HG03442 (cell line): ENCODE measurements at regions not wholly inside any gene's neighbourhood (a gene's known extent, or its start where the extent isn't known, plus 50 kb on each side); places are given as distances from the start of the nearest gene placed in this dataset.

Experiments used
- ATAC-seq: cut with Tn5 transposase; IDR thresholded peaks from one replicate; pipeline ENCODE4 v1.9.1; 2021; ENCODE audit warnings: mild to moderate bottlenecking, moderate library complexity; ENCODE audit not compliant: unreplicated experiment

DNA sequence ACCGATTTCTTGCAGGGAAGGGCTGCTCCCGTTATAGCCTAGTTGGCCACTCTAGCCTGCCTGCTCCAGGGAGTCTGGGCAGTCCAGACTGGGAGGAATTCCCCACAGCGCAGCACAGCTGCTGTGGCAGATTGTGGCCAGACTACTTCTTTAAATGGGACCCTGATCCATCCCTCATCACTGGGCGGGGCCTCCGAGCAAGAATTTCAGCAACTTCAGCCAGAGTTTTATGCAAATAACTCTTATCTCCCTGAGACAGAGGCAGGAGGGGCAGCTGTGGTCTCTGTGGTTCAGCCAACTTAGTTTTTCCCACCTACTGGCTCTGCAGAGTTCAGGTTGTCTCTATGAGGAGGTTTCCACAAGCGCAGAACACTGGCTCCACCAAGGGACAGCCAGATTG, 1583.2 kb downstream of the SUCLG1 start:
- no peak for ATAC-seq

DNA sequence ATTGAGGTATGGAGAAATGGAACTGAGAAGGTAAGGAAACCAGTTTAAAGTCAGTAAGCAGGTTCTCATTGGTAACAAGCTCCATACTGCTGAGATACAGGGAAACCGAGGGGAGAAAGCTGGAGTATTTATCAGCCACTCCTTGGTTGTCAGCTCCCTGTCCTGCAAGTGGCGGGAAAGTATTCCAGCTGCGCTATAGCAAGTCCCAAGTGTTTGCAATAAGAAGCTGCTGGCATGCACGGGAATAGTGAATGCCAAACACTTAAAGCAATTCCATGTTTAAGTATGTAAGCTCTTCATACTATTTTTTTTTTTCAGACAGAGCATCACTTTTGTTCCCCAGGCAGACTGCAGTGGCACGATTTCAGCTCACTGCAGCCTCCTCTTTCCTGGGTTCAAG, 1601.1 kb downstream of the SUCLG1 start:
- no peak for ATAC-seq

DNA sequence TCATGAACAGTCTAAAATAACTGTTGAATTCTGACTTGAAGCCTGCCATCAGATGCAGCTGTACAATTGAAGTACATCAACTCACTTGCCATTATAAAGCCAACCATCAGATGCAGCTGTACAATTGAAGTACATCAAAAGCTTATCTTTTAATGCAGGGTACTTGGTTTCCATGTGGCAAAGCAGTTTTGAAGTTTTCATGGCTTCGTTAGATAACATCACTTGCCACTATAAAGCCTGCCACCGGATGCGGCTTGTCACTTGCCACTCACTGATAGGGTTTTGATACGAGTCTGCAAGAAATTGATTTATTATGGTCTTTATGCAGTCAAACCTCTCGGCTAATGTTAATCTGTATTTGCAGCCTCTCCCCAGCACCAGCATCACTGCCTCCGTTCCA, 1605.8 kb downstream of the SUCLG1 start:
- ATAC-seq: no peak

DNA sequence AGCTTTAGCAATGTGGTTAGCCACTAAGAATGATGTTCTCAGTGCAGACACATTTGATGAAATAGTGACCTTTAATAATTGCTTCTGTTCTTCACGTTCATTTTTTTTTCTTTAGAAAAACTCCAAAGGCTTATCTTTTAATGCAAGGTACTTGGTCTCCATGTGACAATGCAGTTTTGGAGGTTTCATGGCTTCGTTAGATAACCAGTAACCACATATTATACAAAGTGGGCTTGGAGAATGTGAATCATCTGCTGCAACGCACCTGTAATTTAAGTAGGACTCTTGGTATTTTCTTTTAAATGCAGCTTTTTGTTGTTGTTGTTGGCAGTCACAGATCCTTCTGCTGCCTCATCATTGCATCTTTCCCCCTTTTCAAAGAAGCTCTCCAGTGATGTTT, 1606.3 kb downstream of the SUCLG1 start:
- ATAC-seq: no peak

DNA sequence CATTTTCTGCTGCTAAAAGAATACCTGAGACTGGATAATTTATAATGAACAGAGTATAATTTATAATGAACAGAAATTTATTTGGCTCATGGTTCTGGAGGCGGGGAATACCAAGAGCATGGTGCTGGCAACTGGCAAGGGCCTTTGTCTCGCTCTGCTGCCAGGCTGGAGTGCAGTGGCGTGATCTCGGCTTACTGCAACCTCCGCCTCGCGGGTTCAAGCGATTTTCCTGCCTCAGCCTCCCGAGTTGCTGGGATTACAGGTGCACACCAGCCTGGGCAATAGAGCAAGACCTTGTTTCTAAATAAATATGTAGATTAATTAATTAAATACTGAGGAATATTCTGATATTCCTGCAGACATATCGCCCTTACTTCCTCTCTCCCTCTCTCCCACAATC, 1610.8 kb downstream of the SUCLG1 start:
- no peak for ATAC-seq

DNA sequence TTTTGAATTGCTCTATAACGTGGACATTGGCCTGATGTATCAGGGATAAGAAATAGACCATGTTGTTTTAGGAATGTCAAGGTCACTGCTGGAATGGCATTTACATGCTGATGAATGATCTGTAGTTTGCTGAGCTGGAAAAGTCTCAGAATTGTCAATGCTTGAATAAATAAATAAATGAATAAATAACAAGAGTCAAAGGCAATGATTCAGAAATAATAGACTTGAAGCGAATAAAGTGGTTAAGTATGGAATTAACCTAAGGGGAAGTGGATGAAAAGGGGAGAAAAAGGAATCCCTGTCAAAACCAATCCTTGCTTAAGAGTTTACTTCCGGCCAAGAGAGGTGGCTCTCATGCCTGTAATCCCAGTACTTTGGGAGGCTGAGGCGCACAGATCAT, 1620.0 kb downstream of the SUCLG1 start:
- ATAC-seq: no peak

DNA sequence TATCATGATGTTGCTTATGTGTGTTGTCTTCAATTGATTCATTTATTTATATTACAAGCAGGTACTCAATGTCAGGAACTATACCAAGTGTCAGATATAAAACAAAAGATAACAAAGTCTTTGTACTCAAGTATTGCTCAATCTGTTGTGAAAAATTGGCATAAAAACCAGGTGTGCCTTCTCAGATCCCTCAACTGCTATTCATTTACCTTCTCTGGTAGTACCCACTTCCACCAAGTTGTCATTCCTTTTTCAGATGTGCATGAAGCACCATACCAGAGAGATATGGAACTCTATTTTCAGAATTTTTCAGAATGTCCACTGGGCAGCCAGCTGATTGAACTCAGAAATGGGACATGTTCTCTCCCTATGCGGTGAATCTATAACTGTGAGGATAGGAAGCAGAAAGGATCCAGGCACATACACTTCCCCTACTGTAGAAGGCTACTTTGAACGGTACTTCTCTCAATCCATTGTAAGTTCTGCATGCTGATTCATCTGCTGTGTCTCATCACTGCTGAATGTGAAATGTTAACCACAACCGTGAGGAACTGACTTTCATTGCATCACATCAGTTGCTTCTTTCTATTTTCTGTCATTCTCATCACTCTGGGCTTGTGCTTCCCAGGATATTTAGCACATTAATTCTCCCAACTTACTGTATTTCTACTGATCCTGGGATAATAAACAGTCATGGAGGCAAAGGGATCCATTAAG, 1621.3 kb downstream of the SUCLG1 start:
- ATAC-seq: no peak

DNA sequence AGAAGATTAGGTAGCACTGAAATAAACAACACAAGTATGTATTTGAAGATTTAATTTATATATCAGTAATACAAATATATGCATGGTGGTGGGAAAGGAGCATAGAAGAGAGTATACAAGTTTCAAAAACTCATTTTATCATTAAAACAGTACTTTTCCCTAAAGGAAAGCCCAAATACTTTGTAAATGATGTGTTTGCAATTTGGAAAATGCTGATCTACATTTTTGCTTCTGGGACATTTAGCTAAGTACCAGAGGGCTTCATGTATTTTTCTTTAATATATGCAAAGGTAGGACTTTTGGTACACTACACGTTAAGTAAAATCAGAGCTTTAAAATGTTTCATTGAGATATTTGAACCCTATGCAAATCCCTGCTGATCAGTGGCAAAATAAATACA, 1624.2 kb downstream of the SUCLG1 start:
- ATAC-seq: no peak

DNA sequence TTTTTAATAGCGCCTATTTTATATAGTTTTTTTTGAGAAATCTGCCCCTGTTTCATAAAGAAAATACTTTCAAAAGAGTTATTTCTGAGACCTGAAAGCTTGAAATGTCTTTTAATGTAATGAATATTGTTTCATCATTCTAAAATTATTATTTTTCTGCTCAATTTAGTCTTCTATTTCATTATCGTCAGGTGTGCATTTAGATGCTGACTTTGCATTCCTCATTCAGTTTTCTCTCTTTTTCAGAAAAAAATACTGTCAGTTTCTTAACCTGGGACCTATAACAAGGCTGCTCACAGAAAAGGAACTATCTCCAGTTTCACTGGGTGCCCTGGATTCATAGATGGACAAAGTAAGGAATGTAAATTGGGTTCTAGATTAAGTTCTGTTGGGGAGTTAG, 1631.7 kb downstream of the SUCLG1 start:
- no peak for ATAC-seq

DNA sequence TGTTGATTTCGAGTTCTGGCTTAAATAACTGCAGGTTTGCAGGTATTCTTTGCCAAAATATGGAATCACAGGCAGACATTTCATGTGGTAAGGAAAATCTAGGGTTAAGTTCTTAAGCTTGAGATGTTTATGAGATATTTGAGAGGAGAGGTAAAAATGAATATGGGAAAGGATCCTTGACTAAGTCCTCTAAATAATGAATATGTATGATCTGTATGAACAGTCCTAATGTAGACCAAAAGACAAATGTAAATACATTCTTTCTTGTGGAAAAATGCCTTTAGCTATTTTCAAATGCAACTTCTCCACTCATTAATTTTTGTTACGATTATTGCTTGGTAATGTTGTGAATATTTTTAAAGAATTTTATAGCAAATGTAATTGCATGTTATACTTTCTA, 1632.6 kb downstream of the SUCLG1 start:
- no peak for ATAC-seq

DNA sequence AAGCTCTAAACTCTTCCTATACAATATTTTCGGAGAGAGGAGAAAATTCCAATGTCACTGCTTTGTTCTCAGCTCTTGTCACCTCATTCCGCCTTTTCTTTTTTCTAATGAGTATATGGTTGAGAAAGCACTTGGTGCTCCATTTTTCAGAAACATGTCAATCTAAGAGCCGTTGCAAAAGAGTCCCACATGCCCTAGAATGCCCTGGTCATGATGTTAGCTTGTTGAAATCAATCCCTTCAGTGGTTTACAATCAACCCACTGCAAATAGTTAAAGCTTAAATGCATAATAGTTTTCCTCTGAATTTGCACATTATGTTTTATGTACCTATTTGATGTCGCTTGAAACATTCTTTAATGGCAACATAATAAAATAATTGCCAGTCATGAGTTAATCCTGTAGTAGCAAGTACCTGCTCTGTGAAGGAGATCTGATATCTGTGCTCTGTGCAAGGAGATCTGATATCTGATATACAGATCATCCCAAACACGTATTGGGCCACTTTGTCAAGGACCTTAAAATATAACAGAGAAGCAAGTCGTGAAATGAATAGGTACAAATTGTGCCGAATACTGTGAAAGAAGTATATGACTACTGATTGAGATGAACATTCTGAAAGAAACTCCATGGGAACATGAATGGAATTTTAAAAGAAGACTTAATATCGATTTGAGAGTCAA, 1633.5 kb downstream of the SUCLG1 start:
- no peak for ATAC-seq

DNA sequence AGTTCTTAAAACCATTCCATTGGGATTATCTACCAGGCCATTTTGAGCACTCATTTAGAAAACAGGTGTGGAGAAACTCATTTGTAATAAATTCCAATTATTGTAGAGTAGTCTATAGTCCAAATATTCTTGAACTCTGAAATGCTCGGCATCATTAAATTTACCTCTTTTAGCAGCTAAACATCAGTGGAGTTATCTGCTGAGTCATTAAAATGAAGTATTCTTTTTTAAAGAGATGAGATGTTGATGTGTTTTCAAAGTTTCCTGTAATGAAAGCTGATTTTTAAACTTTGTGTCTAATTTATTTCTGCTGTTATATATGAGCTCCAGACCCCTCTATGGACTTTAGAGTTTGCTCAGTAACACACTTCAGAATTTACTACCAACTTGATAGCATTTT, 1635.2 kb downstream of the SUCLG1 start:
- ATAC-seq: no peak

DNA sequence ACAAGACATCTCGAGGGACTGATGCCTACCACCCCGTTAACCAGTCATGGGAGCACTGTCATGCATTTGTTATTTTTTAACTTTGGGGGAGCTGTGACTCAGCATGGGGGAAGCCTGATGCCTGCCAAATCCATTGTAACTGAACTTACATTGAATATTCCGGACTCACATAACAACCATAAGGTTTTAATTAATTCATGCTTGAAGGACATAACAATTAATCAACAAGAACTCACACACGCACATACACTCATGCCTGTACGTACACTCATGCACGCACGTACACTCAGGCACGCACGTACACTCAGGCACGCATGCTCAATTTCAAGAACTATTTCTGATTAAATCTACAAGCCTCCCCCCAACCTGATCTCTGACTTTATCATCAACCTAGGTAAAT, 1639.1 kb downstream of the SUCLG1 start:
- no peak for ATAC-seq

DNA sequence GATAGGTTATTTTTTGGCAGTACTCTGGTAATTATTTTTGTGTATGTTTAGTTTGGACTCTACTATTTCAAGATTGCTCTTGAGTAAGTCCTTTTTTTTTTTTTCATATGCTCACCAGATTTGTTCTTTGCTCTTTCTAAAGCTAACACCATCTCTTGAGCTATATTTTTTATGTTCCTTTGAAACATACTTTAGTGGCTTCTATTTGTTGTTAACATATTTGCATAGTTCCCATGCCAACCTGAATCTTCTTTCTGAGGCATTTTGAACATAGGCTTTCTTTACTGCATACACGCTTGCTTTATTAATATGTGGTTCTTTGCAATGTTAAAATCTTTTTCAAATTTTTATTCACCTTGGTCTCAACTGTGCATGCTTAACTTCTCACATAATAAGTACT, 1644.9 kb downstream of the SUCLG1 start:
- no peak for ATAC-seq

DNA sequence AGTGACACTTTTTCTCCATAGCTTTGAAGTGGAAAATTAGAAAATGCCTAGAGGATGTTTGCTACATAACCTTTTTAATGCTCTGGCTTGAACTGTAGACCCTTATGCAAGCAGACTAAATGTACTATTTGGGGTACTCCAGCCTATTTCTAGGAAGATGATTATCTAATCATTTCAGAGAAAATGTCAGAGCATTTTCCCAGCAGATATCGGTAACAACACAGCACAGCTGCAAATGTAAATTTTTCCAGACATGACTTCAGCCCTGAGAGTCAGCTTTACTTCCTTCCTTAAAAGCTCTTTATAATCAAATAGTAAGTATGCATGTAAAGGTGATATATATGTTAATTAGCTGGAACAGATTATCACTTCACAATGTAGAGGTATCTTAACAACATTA, 1647.1 kb downstream of the SUCLG1 start:
- ATAC-seq: no peak

DNA sequence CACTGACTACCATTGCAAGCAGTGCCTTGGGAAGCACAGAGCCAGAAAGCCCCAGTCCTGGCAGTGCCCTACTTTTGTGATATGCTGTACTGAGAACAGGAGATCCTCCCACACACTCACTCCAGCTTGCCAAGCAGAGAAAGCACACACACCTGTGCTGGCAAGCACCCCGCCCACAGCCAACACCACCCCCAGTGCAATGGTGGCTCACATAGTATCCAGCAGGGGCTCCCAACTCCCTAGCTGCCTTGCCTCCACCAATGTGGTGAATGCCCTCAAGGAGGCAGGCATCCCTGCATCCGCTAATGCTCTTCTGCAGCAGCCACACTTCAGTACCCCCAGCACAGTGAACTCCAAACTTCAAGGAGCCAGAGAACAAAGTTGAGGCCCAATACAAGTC, 1655.8 kb downstream of the SUCLG1 start:
- ATAC-seq: no peak

DNA sequence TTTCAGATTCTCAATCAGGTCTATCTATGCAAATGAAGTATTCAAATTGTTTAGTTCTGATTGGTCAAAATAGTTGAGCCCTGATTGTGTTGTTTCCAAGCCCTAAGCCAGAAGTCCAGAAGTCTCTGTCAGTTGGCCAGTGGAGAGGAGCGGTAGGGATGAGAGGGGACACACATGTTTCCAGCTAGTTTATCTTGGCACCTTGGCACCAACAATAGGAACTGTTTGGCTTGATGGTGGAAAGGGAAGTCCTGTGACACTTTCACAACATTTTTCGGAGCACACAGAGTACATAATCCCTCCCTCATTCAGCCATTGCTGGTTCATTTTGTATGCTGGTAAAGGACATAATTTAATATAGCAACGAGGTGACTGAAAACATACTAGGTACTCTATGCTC, 1661.6 kb downstream of the SUCLG1 start:
- ATAC-seq: no peak

DNA sequence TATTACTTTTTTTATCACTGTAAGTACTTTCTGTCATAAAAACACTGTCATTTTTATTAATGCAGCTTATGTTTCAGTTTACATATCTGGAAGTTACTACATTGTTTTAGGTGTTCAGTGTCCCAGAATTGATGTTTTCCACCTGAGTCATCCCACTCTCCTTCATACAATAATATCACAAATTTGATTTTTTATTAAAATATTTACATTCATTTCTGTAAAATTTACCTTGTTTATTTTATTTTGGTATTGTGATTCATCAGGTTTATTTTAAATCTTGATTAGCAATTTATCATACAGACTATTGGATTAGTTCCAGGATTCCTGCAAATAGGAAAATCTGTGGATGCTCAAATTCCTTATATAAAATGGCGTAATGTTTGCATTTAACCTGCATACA, 1662.9 kb downstream of the SUCLG1 start:
- no peak for ATAC-seq

DNA sequence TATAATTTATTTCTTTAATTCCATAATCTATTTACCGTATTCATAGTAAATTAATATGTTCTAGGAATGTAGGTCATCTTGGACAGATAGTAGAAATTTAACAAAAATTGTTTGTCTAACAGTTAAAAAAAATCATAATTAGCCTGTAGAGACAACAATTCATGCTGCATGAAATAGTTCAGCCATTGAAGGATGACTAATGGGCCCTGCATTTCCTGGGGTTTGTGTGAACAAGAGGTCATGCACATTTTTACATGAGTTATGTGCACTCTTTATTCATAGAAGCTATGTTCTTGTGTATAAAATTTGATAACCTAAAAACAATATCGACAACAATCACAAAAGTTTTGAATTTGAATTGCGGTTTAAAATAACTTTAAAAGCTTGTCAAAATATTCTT, 1663.6 kb downstream of the SUCLG1 start:
- no peak for ATAC-seq

DNA sequence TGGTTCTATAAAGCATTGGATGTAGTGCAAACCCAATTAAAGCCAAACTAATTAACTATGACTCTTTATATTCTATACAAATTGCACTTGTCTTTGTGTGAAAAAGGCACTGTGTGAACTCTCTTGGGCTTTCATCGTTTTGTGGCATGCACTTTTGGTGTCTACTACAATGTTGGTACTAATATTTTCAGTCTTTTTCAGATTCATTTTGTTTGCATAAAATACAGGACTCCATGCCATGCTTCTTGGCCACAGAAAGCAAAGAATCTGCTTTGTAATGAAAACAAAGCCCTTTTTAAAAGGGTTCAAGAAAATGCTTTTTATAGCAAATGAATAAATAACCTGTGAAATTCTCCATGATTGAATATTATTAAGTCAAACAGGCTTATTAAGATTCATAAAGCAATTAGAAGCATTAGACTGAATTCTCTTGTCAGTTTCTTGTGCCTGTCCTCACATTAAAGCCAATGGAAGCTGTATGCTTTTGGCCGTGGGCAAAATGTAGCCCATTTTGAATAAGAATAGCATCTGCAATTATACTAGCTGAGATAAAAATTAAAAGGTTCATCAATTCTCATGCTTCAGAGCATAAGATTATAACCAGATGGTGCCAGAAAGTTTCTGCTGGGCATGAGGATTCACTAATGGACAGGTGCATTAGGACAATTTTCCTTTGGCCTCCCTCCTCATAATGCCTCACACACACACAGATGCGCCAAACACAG, 1665.2 kb downstream of the SUCLG1 start:
- no peak for ATAC-seq

DNA sequence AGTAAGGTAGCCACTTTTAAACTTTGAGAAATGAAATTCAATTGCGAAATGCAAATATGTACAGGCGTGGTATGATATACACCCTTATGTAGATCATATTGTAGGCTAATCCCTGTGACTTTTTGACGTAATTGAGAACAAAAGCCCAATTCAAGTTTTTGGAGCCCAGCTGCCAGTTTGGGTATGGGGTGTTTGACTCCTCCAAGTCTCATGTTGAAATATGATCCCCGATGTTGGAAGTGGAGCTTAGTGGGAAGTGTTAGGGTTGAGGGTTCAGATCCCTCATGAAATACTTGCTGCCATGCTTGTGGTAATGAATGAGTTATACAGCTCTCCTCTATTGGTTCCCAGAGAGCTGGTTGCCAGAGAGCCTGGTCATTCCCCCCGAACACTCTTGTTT, 1666.8 kb downstream of the SUCLG1 start:
- no peak for ATAC-seq
